ENCODE measurements at regions not wholly inside any gene's neighbourhood (a gene's known extent, or its start where the extent isn't known, plus 50 kb on each side); places are given as distances from the start of the nearest gene placed in this dataset.

DNA sequence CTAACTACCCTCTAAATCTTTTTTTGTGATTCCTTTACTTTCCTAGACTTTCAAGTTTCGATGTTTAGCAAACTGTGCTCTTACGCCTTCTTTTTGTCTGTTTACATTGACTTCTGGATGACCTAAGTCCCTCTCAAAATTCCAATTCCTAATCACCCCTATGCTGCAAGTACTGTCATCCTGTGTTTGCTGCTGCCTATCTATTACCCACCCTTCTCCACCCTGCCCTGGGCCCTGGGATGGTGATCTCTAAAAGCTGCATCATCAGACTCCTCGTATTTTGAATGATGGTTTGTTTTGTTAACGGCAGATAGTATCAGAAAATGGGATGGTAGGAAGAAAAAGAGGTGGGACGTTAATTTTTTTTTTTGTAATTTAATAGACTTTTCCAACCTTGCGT lies 272.1 kb downstream of the DIO2 start:
- Mint-ChIP-seq H3K9me3 (peaks cover 1% of the 10 kb centered on the region), H3K4me3 (no peak overlapping the region), H3K27ac (no peak overlapping the region), H3K27me3 (ENCODE audit: insufficient read depth) (no peaks in the 10 kb centered on the region), H3K4me1 (no peaks in the 10 kb centered on the region), H3K36me3 (ENCODE audit: low read depth) (no peaks in the 10 kb centered on the region)
- Histone ChIP-seq H3K27ac (ENCODE audit: low read depth, low read length) (no peak overlapping the region), H3K4me1 (ENCODE audit: control insufficient read depth, insufficient read depth, low read length) (no peaks in the 10 kb centered on the region), H3K27me3 (ENCODE audit: control insufficient read depth, insufficient read depth, low read length, poor library complexity, severe bottlenecking) (no peaks in the 10 kb centered on the region), H3K9ac (ENCODE audit: extremely low read depth, low read length, poor library complexity, severe bottlenecking) (no peak overlapping the region), H3K4me3 (ENCODE audit: low read length) (no peak overlapping the region), H3K36me3 (ENCODE audit: control insufficient read depth, insufficient read depth, low read length) (no peaks in the 10 kb centered on the region), H3K9me3 (ENCODE audit: control insufficient read depth, low read length) (no peaks in the 10 kb centered on the region)
- DNase-seq: no peak
- 82 to 95% methylated on average over 4 to 6 of the region's 6 CpGs for WGBS, 2 experiments (ENCODE audit: insufficient coverage in 1 of 2, insufficient read length in 1 of 2)
- TF ChIP-seq, protein P1, sequence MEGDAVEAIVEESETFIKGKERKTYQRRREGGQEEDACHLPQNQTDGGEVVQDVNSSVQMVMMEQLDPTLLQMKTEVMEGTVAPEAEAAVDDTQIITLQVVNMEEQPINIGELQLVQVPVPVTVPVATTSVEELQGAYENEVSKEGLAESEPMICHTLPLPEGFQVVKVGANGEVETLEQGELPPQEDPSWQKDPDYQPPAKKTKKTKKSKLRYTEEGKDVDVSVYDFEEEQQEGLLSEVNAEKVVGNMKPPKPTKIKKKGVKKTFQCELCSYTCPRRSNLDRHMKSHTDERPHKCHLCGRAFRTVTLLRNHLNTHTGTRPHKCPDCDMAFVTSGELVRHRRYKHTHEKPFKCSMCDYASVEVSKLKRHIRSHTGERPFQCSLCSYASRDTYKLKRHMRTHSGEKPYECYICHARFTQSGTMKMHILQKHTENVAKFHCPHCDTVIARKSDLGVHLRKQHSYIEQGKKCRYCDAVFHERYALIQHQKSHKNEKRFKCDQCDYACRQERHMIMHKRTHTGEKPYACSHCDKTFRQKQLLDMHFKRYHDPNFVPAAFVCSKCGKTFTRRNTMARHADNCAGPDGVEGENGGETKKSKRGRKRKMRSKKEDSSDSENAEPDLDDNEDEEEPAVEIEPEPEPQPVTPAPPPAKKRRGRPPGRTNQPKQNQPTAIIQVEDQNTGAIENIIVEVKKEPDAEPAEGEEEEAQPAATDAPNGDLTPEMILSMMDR (conservative IDR thresholded peaks at IDR 0.05): no peak

- Mint-ChIP-seq H3K4me1 (no peaks in the 10 kb centered on the region), H3K36me3 (ENCODE audit: low read depth) (no peaks in the 10 kb centered on the region)
Measured at GRCh38 chr14:79938185-79938584, 273.1 kb downstream of the DIO2 start.

DNA sequence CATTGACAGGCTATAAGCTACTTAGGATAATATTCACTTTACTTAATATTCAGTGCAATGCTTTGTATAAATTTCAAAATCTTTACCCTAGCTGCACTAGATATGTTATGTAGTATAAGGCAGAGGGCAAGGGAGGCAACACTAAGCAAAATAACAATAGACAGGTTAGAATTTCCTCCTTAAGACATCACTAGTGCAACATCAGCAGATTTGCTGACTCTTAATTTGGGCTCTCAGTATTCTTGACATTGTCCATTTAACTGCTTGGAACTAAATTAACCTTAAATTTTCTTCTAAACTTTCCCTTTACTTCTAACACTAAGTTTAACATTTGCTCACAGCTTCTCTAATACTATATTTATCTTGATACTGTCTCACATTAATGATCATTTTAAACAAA lies 273.9 kb downstream of the DIO2 start:
- H3K36me3 Mint-ChIP-seq (ENCODE audit: low read depth): no peaks in the 10 kb centered on the region
- H3K36me3 ChIP-seq (ENCODE audit: control insufficient read depth, insufficient read depth, low read length): no peaks in the 10 kb centered on the region
- H3K27me3 ChIP-seq (ENCODE audit: control insufficient read depth, insufficient read depth, low read length, poor library complexity, severe bottlenecking): no peaks in the 10 kb centered on the region
- no peak overlapping the region for H3K4me3 ChIP-seq (ENCODE audit: low read length)
- TF ChIP-seq, protein P1 (conservative IDR thresholded peaks at IDR 0.05): no peak
- no peak overlapping the region for H3K27ac Mint-ChIP-seq
- H3K9me3 ChIP-seq (ENCODE audit: control insufficient read depth, low read length): no peaks in the 10 kb centered on the region
- H3K4me1 Mint-ChIP-seq: no peaks in the 10 kb centered on the region
- H3K9me3 Mint-ChIP-seq: peaks cover 1% of the 10 kb centered on the region
- no peak overlapping the region for H3K9ac ChIP-seq (ENCODE audit: extremely low read depth, low read length, poor library complexity, severe bottlenecking)
- no peaks in the 10 kb centered on the region for H3K27me3 Mint-ChIP-seq (ENCODE audit: insufficient read depth)
- DNase-seq: no peak
- no peaks in the 10 kb centered on the region for H3K4me1 ChIP-seq (ENCODE audit: control insufficient read depth, insufficient read depth, low read length)
- H3K27ac ChIP-seq (ENCODE audit: low read depth, low read length): no peak overlapping the region
- no peak overlapping the region for H3K4me3 Mint-ChIP-seq

More at GRCh38 chr14:79938185-79938584, 273.1 kb downstream of the DIO2 start:
- DNase-seq: no peak
- peaks cover 1% of the 10 kb centered on the region for H3K9me3 Mint-ChIP-seq
- H3K9ac ChIP-seq (ENCODE audit: extremely low read depth, low read length, poor library complexity, severe bottlenecking): no peak overlapping the region
- H3K27me3 Mint-ChIP-seq (ENCODE audit: insufficient read depth): no peaks in the 10 kb centered on the region
- H3K27ac Mint-ChIP-seq: no peak overlapping the region
- H3K9me3 ChIP-seq (ENCODE audit: control insufficient read depth, low read length): no peaks in the 10 kb centered on the region
- no peak overlapping the region for H3K4me3 Mint-ChIP-seq
- H3K4me3 ChIP-seq (ENCODE audit: low read length): no peak overlapping the region
- H3K27me3 ChIP-seq (ENCODE audit: control insufficient read depth, insufficient read depth, low read length, poor library complexity, severe bottlenecking): no peaks in the 10 kb centered on the region
- no peak overlapping the region for H3K27ac ChIP-seq (ENCODE audit: low read depth, low read length)
- TF ChIP-seq, protein P1 (conservative IDR thresholded peaks at IDR 0.05): no peak
- no peaks in the 10 kb centered on the region for H3K36me3 ChIP-seq (ENCODE audit: control insufficient read depth, insufficient read depth, low read length)
- 95 to 97% methylated on average over 2 to 3 of the region's 3 CpGs for WGBS, 2 experiments (ENCODE audit: insufficient coverage in 1 of 2, insufficient read length in 1 of 2)
- no peaks in the 10 kb centered on the region for H3K4me1 ChIP-seq (ENCODE audit: control insufficient read depth, insufficient read depth, low read length)

Data from endodermal cell (in vitro differentiated cells).